HG03280 (cell line): ENCODE measurements at regions not wholly inside any gene's neighbourhood (a gene's known extent, or its start where the extent isn't known, plus 50 kb on each side); places are given as distances from the start of the nearest gene placed in this dataset.

Experiments
- ATAC-seq: cut with Tn5 transposase; IDR thresholded peaks from one replicate; pipeline ENCODE4 v1.9.1; 2021; ENCODE audit warnings: mild to moderate bottlenecking, moderate library complexity; ENCODE audit not compliant: unreplicated experiment

GRCh38 chr14:95442633-95443021 lies 73.8 kb downstream of the SYNE3 start:
- peak; percentile 68 for ATAC-seq

- ATAC-seq, result no peak
Measured at GRCh38 chr14:95442016-95442632, 74.3 kb downstream of the SYNE3 start.

GRCh38 chr14:95440951-95441350 lies 75.5 kb downstream of the SYNE3 start:
- ATAC-seq, result no peak

GRCh38 chr14:95440496-95440895 lies 76.0 kb downstream of the SYNE3 start:
- ATAC-seq, result no peak

GRCh38 chr14:95439881-95440280 lies 76.6 kb downstream of the SYNE3 start:
- no peak for ATAC-seq

- ATAC-seq, result no peak
Measured at GRCh38 chr14:95437715-95438114, 78.7 kb downstream of the SYNE3 start.

GRCh38 chr14:95436354-95436753 lies 80.1 kb downstream of the SYNE3 start:
- ATAC-seq, result no peak

GRCh38 chr14:95434121-95434520 lies 82.3 kb downstream of the SYNE3 start:
- no peak for ATAC-seq

- ATAC-seq, result no peak
Measured at GRCh38 chr14:95433094-95433478, 83.4 kb downstream of the SYNE3 start.

GRCh38 chr14:95432144-95433093 lies 84.0 kb downstream of the SYNE3 start:
- no peak for ATAC-seq

GRCh38 chr14:95431199-95432143 lies 85.0 kb downstream of the SYNE3 start:
- no peak for ATAC-seq

GRCh38 chr14:95428557-95428956 lies 87.9 kb downstream of the SYNE3 start:
- no peak for ATAC-seq

GRCh38 chr14:95426116-95426475 lies 90.4 kb downstream of the SYNE3 start:
- ATAC-seq, result no peak

- ATAC-seq, result no peak
Measured at GRCh38 chr14:95425369-95426115, 90.9 kb downstream of the SYNE3 start.

- ATAC-seq, result no peak
Measured at GRCh38 chr14:95424529-95424928, 91.9 kb downstream of the SYNE3 start.

GRCh38 chr14:95421741-95422140 lies 94.7 kb downstream of the SYNE3 start:
- ATAC-seq, result no peak

- no peak for ATAC-seq
Measured at GRCh38 chr14:95420060-95420459, 96.4 kb downstream of the SYNE3 start.

GRCh38 chr14:95419569-95419968 lies 96.9 kb downstream of the SYNE3 start:
- no peak for ATAC-seq

- no peak for ATAC-seq
Measured at GRCh38 chr14:95418858-95419257, 97.6 kb downstream of the SYNE3 start.

GRCh38 chr14:95417492-95417891 lies 97.8 kb upstream of the CLMN start:
- no peak for ATAC-seq

GRCh38 chr14:95415993-95416392 lies 96.3 kb upstream of the CLMN start:
- ATAC-seq, result no peak
